Tibial artery (tissue), 4 donors: ENCODE measurements at regions not wholly inside any gene's neighbourhood (a gene's known extent, or its start where the extent isn't known, plus 50 kb on each side); places are given as distances from the start of the nearest gene placed in this dataset.
A peak's percentile ranks its signal among the peaks of the same experiment; 100 is the strongest.
"Not testable (repeated sequence)": the region's sequence is repeated elsewhere in the genome, so short reads cannot be mapped to it uniquely, and the experiment has no call there.

Experiments
- DNase-seq, 2 donors: peaks; one replicate each; pipeline ENCODE4 v3.0.0-alpha.2; 2019
- H3K27ac ChIP-seq, 2 donors: fragments of 200-600 bp; sonication (generic) in 1 of 2; 1 replicate in 1 of 2; 2 replicates in 1 of 2; pipeline ENCODE4 v1.5.1; 2018 to 2019; ENCODE audit warnings: mild to moderate bottlenecking in 1 of 2
- H3K27me3 ChIP-seq, 2 donors: fragments of 200-600 bp; sonication (generic) in 1 of 2; one replicate each; pipeline versions ENCODE4 v1.5.1 to v1.6.0; 2016 to 2019
- H3K36me3 ChIP-seq, 3 donors: fragments of 200-600 bp; sonication (generic) in 2 of 3; one replicate each; pipeline ENCODE4 v1.5.1; 2016 to 2019; ENCODE audit warnings: mild to moderate bottlenecking in 2 of 3
- H3K4me1 ChIP-seq, 4 donors: fragments of 200-600 bp; sonication (generic) in 2 of 4; 1 replicate in 3 of 4; 2 replicates in 1 of 4; pipeline ENCODE4 v1.5.1; 2016 to 2019
- H3K4me3 ChIP-seq, 2 donors: fragments of 200-600 bp; sonication (generic) in 1 of 2; 1 replicate in 1 of 2; 2 replicates in 1 of 2; pipeline ENCODE4 v1.5.1; 2018 to 2019; ENCODE audit warnings: mild to moderate bottlenecking in 2 of 2
- H3K9me3 ChIP-seq, 3 donors: fragments of 200-600 bp; sonication (generic) in 1 of 3; one replicate each; pipeline ENCODE4 v1.5.1; 2016 to 2019
- intact Hi-C: fragments of 100-400 bp; cut with DNase I; formaldehyde crosslinking; loops from one replicate; pipeline ENCODE4 v1.15.0; 2023; ENCODE audit warnings: low total_unique reads
- TF ChIP-seq, protein P1 (sequence below), 2 experiments: fragments of 200-600 bp in 1 of 2; fragments of 450-650 bp in 1 of 2; IDR thresholded peaks; one replicate each; pipeline ENCODE4 v1.5.1; 2017 to 2019; ENCODE audit warnings: antibody characterized with exemption in 2 of 2, mild to moderate bottlenecking in 1 of 2, moderate library complexity in 1 of 2

DNA sequence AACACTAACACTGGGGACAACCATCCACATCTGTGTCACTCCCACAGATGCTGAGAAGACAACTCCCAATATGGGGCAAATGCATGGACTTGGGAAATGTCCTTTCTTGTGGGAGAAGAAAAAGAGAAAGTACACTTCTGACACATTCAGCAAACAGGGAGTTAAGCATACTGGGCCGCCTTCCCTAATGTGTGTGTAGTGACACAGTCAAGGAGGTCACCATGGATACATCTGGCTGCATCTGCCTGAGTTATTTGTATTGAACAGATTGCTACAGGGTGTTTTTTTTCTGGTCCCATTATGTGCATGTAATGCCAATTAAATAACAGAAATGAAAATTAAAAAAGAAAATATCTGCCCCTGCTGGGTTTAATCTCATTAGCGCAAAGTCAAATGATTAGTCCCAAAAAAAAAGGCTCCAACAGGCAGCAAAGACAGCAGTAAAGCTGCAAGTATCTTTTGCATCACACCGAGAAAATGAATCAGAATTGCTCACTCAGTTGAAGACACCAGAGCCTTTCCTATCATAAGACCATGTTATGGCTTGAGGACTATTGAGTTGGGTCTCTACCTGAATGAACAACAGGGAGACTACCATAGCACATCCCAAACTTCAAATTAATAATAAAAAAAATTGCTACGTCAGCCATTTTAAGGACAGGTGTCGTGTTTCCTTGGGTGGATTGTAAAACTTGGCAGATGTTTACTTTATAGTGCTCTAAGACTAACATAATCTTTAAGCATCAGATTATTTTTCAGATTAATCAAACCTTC lies 395.9 kb downstream of the DTWD2 start:
- no peak for DNase-seq
- Histone ChIP-seq H3K9me3 (no peaks in the 10 kb centered on the region), H3K27me3 (no peaks in the 10 kb centered on the region), H3K4me1 (no peaks in the 10 kb centered on the region), H3K27ac (no peak overlapping the region), H3K36me3 (no peaks in the 10 kb centered on the region), H3K4me3 (no peak overlapping the region)
- intact Hi-C loops: no loop called here
- TF ChIP-seq, protein P1, sequence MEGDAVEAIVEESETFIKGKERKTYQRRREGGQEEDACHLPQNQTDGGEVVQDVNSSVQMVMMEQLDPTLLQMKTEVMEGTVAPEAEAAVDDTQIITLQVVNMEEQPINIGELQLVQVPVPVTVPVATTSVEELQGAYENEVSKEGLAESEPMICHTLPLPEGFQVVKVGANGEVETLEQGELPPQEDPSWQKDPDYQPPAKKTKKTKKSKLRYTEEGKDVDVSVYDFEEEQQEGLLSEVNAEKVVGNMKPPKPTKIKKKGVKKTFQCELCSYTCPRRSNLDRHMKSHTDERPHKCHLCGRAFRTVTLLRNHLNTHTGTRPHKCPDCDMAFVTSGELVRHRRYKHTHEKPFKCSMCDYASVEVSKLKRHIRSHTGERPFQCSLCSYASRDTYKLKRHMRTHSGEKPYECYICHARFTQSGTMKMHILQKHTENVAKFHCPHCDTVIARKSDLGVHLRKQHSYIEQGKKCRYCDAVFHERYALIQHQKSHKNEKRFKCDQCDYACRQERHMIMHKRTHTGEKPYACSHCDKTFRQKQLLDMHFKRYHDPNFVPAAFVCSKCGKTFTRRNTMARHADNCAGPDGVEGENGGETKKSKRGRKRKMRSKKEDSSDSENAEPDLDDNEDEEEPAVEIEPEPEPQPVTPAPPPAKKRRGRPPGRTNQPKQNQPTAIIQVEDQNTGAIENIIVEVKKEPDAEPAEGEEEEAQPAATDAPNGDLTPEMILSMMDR (IDR thresholded peaks at IDR 0.05): no peak

DNA sequence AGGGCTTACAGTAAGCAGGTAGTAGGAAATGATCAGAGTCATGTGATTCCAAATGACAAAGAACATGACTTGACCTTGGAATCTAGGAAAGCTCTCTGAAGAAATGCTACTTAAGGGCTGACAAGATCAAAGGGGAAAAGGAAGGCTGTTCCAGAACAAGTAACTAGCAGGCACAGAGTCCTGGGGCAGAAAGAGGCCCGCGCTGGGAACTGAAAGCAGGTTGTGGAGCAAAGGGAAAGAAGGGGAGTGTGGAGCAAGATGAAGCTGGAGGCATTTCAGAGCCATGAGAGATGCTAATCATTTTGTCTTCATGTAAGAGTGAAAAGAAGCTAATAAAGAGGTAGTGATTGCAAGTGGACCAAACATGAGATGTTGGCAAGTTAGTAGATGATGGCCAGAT lies 397.5 kb downstream of the DTWD2 start:
- intact Hi-C loops: no loop called here
- DNase-seq: no peak
- no peak overlapping the region for H3K4me3 ChIP-seq
- no peaks in the 10 kb centered on the region for H3K9me3 ChIP-seq
- TF ChIP-seq, protein P1 (IDR thresholded peaks at IDR 0.05): no peak
- no peaks in the 10 kb centered on the region for H3K4me1 ChIP-seq
- H3K36me3 ChIP-seq: no peaks in the 10 kb centered on the region
- H3K27me3 ChIP-seq: no peaks in the 10 kb centered on the region
- H3K27ac ChIP-seq: no peak overlapping the region

DNA sequence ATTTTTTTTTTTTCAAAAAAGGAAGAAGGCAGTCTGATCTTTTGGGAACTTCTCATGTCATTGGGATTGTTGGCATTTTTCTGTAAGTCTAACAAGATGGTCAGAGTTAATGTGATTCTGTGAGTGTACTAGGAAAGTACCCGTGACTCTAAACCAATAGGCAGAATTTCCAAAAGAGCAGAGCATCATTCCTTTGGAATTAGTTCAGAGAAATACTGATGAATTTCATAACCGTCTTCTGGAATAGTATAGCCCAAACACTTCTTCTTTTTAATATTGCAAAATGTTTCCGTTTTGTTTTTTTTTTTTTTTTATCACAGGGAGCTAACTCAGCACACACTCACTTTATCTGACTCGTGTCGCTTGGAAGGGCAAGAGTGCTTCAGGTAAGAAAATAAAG lies 407.4 kb downstream of the DTWD2 start:
- Histone ChIP-seq H3K27me3 (no peaks in the 10 kb centered on the region), H3K9me3 (no peaks in the 10 kb centered on the region), H3K4me1 (peaks cover 0 to 7% (median 3%) of the 10 kb centered on the region in 4 donors), H3K36me3 (no peaks in the 10 kb centered on the region), H3K27ac (no peak overlapping the region), H3K4me3 (no peak overlapping the region)
- intact Hi-C loops: no loop called here
- DNase-seq: no peak
- TF ChIP-seq, protein P1 (IDR thresholded peaks at IDR 0.05): no peak

DNA sequence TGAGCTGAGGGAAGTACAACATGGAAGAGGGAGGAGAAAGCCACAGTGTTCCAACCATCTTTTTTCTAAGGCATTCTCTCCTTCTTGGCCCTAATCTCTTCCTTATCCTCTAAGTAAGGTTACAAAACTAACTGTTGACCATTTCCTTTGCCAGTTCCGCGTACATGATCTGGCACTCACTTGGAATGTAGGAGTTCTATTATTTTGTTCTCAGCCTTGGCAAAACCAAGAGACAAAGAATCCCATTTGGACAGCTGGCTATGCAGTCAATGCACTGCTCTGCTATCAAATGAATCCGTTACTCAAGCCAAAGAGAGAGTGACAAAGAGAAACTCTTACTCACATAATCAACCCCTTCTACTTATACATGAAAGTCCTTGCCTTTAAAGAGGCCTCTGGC lies 410.3 kb downstream of the DTWD2 start:
- intact Hi-C loops: no loop called here
- Histone ChIP-seq H3K27ac (peak overlapping the region; percentile 28 to 35), H3K4me3 (no peak overlapping the region), H3K4me1 (peaks cover 0 to 7% (median 3%) of the 10 kb centered on the region in 4 donors), H3K9me3 (no peaks in the 10 kb centered on the region), H3K27me3 (no peaks in the 10 kb centered on the region), H3K36me3 (no peaks in the 10 kb centered on the region)
- TF ChIP-seq, protein P1 (IDR thresholded peaks at IDR 0.05): no peak
- DNase-seq: peak; percentile 56 to 73

DNA sequence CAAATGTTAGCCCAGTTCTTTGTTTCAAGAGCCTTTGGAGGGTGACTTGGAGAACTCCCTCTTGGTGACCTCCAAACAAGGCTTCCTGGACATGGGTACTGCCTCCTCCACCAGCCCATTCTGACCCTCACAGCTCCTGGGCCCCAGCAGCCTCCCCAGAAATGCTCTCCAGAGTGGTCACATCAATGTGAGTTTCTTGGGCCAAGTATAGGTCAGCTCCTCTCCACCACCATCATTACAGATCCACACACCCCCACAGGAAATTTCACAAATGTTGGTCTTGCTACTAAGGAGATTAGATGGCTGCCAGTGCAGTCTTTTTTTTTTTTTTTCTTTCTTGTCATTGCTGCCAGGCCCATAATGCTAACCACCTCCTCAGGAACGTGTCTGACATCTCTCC lies 410.7 kb downstream of the DTWD2 start:
- H3K4me3 ChIP-seq: no peak overlapping the region
- TF ChIP-seq, protein P1 (IDR thresholded peaks at IDR 0.05): no peak
- H3K9me3 ChIP-seq: no peaks in the 10 kb centered on the region
- H3K4me1 ChIP-seq: peaks cover 0 to 7% (median 3%) of the 10 kb centered on the region in 4 donors
- peak overlapping the region; percentile 28 to 35 for H3K27ac ChIP-seq
- H3K27me3 ChIP-seq: no peaks in the 10 kb centered on the region
- intact Hi-C loops: no loop called here
- no peak for DNase-seq
- H3K36me3 ChIP-seq: no peaks in the 10 kb centered on the region

DNA sequence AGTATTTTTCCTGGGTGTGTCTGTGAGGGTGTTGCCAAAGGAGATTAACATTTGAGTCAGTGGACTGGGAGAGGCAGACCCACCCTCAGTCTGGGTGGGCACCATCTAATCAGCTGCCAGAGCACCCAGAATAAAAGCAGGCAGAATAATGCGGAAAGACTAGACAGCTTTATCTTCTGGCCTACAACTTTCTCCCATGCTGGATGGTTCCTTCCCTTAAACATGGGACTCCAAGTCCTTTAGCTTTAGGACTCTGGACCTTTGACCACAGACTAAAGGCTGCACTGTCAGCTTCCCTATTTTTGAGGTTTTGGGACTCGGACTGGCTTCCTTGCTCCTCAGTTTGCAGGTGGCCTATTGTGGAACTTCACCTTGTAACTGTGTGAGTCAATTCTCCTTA lies 418.1 kb downstream of the DTWD2 start:
- H3K27me3 ChIP-seq, H3K27ac ChIP-seq, intact Hi-C loops, DNase-seq, H3K4me3 ChIP-seq, H3K36me3 ChIP-seq, H3K4me1 ChIP-seq, H3K9me3 ChIP-seq: not testable (repeated sequence)

DNA sequence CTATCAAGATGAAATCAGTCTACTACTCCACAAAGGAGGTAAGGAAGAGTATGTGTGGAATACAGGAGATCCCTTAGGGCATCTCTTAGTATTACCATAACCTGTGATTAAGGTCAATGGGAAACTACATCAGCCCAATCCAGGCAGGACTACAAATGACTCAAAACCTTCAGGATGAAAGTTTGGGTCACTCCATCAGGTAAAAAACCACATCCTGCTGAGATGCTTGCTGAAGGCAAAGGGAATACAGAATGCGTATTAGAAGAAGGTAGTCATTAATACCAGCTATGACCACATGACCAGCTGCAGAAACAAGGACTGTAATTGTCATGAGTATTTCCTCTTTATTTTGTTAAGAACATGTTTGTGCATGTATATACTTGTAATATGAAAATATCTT lies 418.8 kb downstream of the DTWD2 start:
- intact Hi-C loops, H3K27ac ChIP-seq, H3K27me3 ChIP-seq, H3K9me3 ChIP-seq, H3K36me3 ChIP-seq, H3K4me3 ChIP-seq, H3K4me1 ChIP-seq, DNase-seq: not testable (repeated sequence)
